Ascending aorta (tissue), 2 donors: ENCODE measurements at regions not wholly inside any gene's neighbourhood (a gene's known extent, or its start where the extent isn't known, plus 50 kb on each side); places are given as distances from the start of the nearest gene placed in this dataset.

Experiments used
- DNase-seq, 2 donors: peaks; one replicate each; pipeline ENCODE4 v3.0.0-alpha.2; 2019; ENCODE audit warnings: low spot score in 2 of 2
- H3K27ac ChIP-seq, 2 donors: fragments of 200-600 bp; sonication (generic); one replicate each; pipeline ENCODE4 v1.5.1; 2016 to 2017; ENCODE audit warnings: mild to moderate bottlenecking in 1 of 2
- H3K27me3 ChIP-seq: fragments of 200-600 bp; sonication (generic); one replicate; pipeline ENCODE4 v1.5.1; 2017
- H3K36me3 ChIP-seq, 2 donors: fragments of 200-600 bp; sonication (generic); one replicate each; pipeline ENCODE4 v1.5.1; 2016
- H3K4me1 ChIP-seq, 2 donors: fragments of 200-600 bp; sonication (generic); one replicate each; pipeline ENCODE4 v1.5.1; 2016 to 2017; ENCODE audit warnings: mild to moderate bottlenecking in 1 of 2
- H3K4me3 ChIP-seq, 2 donors: fragments of 200-600 bp; sonication (generic); one replicate each; pipeline ENCODE4 v1.5.1; 2016 to 2017; ENCODE audit warnings: mild to moderate bottlenecking in 1 of 2
- H3K9me3 ChIP-seq, 2 donors: fragments of 200-600 bp; sonication (generic); one replicate each; pipeline ENCODE4 v1.5.1; 2016
- CTCF ChIP-seq, 3 experiments: fragments of 200-600 bp in 2 of 3; fragments of 450-650 bp in 1 of 3; sonication (generic) in 2 of 3; IDR thresholded peaks; one replicate each; pipeline ENCODE4 v1.5.1; 2016 to 2019; ENCODE audit warnings: antibody characterized with exemption in 3 of 3, mild to moderate bottlenecking in 1 of 3, moderate library complexity in 1 of 3
- intact Hi-C: fragments of 100-400 bp; cut with DNase I; formaldehyde crosslinking; loops from one replicate; pipeline ENCODE4 v1.15.1; 2023

GRCh38 chr7:29754874-29755490 is 51.3 kb upstream of the WIPF3 start:
- no peak overlapping the region for H3K27ac ChIP-seq
- DNase-seq, result no peak
- H3K4me1 ChIP-seq, result no peaks in the 10 kb centered on the region
- no peaks in the 10 kb centered on the region for H3K36me3 ChIP-seq
- no peak for TF ChIP-seq CTCF (IDR thresholded peaks at IDR 0.05)
- intact Hi-C loops, result no loop called here
- H3K27me3 ChIP-seq, result no peaks in the 10 kb centered on the region
- no peak overlapping the region for H3K4me3 ChIP-seq
- H3K9me3 ChIP-seq, result no peaks in the 10 kb centered on the region
